WERI-Rb-1 (cell line): ENCODE measurements at regions not wholly inside any gene's neighbourhood (a gene's known extent, or its start where the extent isn't known, plus 50 kb on each side); places are given as distances from the start of the nearest gene placed in this dataset.

Experiments used
- DNase-seq: peaks from one replicate; pipeline ENCODE4 v3.0.0-alpha.2; 2020
- H3K27ac ChIP-seq: fragments of 250-450 bp; sonication (Bioruptor Pico); 2 replicates; pipeline ENCODE4 v1.5.1; 2020; ENCODE audit warnings: mild to moderate bottlenecking, moderate library complexity
- H3K27me3 ChIP-seq: fragments of 250-450 bp; sonication (Bioruptor Pico); 2 replicates; pipeline ENCODE4 v1.5.1; 2021; ENCODE audit warnings: mild to moderate bottlenecking, low read depth, moderate library complexity; ENCODE audit not compliant: insufficient read depth, severe bottlenecking
- H3K36me3 ChIP-seq: fragments of 250-450 bp; sonication (Bioruptor Pico); 2 replicates; pipeline ENCODE4 v1.5.1; 2020; ENCODE audit warnings: mild to moderate bottlenecking, moderate library complexity
- H3K4me3 ChIP-seq: 2 replicates; pipeline ENCODE4 v1.5.1; 2011; ENCODE audit warnings: low read depth, mild to moderate bottlenecking, control low read depth, low read length
- H3K9me3 ChIP-seq: fragments of 250-450 bp; sonication (Bioruptor Pico); 2 replicates; pipeline ENCODE4 v1.5.1; 2021; ENCODE audit warnings: mild to moderate bottlenecking, moderate library complexity; ENCODE audit not compliant: severe bottlenecking
- TF ChIP-seq, protein P1 (sequence below): IDR thresholded peaks from 2 replicates; pipeline ENCODE4 v1.5.1; 2011; ENCODE audit warnings: low read depth, mild to moderate bottlenecking, control low read depth, inconsistent platforms, low read length

DNA sequence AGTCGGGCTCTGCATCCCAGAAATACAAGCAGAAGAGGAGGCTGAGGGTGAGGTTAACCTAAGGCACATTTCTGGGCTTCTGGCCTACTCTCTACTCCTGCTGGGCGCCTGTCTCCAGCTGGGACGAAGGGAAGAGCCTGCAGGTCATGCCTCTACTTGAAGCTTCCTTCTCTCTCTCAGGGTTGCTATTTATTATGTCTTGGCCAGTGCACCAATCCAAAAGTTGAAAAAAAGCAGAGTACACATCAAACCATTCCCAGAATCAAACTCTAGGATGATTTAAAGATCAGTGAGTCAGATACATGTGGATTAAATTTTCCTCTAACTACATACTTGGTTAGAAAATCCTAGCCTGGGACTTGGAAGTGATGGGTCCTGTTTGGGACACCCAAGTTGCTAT lies 60.2 kb upstream of the CDON start:
- DNase-seq: no peak
- no peaks in the 10 kb centered on the region for H3K36me3 ChIP-seq
- no peak overlapping the region for H3K27ac ChIP-seq
- H3K27me3 ChIP-seq: no peaks in the 10 kb centered on the region
- H3K9me3 ChIP-seq: no peaks in the 10 kb centered on the region
- TF ChIP-seq, protein P1, sequence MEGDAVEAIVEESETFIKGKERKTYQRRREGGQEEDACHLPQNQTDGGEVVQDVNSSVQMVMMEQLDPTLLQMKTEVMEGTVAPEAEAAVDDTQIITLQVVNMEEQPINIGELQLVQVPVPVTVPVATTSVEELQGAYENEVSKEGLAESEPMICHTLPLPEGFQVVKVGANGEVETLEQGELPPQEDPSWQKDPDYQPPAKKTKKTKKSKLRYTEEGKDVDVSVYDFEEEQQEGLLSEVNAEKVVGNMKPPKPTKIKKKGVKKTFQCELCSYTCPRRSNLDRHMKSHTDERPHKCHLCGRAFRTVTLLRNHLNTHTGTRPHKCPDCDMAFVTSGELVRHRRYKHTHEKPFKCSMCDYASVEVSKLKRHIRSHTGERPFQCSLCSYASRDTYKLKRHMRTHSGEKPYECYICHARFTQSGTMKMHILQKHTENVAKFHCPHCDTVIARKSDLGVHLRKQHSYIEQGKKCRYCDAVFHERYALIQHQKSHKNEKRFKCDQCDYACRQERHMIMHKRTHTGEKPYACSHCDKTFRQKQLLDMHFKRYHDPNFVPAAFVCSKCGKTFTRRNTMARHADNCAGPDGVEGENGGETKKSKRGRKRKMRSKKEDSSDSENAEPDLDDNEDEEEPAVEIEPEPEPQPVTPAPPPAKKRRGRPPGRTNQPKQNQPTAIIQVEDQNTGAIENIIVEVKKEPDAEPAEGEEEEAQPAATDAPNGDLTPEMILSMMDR: no peak
- H3K4me3 ChIP-seq: no peak overlapping the region

DNA sequence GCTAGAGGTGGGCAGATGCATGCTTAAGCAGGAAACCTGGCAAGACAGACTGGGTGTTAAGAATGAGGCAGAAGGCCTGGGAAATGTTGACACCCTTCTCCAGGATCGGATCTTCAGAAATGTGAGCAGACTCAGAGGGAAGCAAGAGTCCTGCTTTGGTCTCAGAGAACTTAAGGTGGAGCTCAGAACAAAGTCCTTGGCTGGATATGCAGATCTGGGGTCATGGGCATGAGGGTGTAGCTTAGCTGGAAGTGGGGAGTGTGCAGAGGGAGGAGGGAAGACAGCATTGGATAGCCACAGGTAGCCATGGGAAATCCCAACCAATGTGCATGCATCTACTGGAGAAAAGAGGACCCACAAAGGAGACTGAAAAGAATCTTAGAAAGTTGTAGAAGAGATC lies 58.6 kb upstream of the CDON start:
- no peak for DNase-seq
- Histone ChIP-seq H3K9me3 (no peaks in the 10 kb centered on the region), H3K36me3 (no peaks in the 10 kb centered on the region), H3K4me3 (no peak overlapping the region), H3K27ac (no peak overlapping the region), H3K27me3 (no peaks in the 10 kb centered on the region)
- TF ChIP-seq, protein P1: no peak

DNA sequence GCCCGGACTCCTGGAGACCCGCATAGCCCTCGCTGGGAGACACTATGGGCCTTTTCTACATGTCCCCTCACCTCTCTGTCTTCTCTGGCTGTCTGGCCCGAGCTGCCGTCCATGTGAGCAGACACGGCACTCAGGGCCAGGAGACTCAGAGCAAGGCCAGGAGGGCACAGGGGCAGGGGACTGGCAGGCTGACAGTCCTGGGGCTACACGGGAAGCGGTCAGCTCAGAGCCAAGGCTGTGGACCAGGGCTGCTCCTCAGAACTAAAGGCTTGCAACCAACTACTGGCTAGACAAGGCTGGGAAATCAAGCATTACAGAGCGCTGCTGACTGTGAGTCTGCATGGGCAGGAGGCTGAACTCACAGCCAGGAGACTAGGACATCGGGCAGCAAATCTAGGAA lies 56.1 kb upstream of the CDON start:
- H3K27ac ChIP-seq: no peak overlapping the region
- no peaks in the 10 kb centered on the region for H3K9me3 ChIP-seq
- H3K27me3 ChIP-seq: no peaks in the 10 kb centered on the region
- no peak overlapping the region for H3K4me3 ChIP-seq
- H3K36me3 ChIP-seq: no peaks in the 10 kb centered on the region
- TF ChIP-seq, protein P1: no peak
- no peak for DNase-seq

DNA sequence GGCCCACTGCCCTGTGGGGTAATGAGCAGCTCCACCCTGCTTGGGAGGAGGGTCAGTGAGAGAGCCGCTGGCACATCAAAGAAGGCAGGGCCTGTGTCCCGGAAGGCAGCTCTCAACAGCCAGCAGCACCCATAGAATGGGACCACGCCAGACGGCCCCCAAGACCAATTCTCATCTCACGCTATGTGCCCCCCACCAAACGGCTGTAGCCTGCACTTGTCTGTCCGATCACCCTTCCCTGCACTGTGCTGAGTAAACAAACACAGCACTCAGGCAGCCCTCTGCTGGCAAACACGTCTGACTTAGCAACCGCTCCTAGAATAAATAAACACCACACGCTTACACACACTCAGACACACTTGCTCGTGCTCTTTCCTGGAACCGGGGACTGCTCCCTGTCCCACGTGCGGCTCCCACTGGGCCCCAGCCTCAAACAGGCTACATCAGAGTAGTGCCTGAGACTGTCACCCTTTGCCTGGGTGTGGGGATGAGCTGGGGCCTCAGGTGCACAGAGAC lies 53.2 kb upstream of the CDON start:
- TF ChIP-seq, protein P1: peak; percentile 48; the same call in 1 of the 2 replicates
- DNase-seq: peak; percentile 43
- peak overlapping the region; percentile 62 for H3K27ac ChIP-seq

DNA sequence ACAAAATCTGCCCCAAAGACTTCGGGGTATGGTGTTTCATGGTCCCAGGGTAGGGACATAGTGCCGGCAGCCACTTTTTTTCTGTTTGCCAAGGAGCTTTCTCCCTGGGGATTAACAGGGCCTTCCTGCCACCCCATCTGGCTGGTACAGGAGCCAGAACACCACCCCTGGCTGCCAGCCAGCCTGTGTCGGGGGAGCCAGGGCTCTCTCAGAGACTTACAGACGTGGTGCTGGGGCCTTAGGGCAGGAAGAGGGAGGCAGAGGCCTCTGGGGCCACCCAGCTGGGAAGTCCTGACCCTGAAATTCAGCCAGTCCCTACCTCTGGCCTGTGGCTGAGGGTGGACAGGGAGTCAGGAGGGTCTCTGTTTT lies 52.4 kb upstream of the CDON start:
- TF ChIP-seq, protein P1: no peak
- peak overlapping the region; percentile 62 for H3K27ac ChIP-seq
- H3K27me3 ChIP-seq: no peaks in the 10 kb centered on the region
- no peaks in the 10 kb centered on the region for H3K36me3 ChIP-seq
- DNase-seq: no peak
- no peak overlapping the region for H3K4me3 ChIP-seq
- no peaks in the 10 kb centered on the region for H3K9me3 ChIP-seq

More for the DNA sequence above, 53.2 kb upstream of the CDON start:
- H3K27me3 ChIP-seq: no peaks in the 10 kb centered on the region
- no peak overlapping the region for H3K4me3 ChIP-seq
- no peaks in the 10 kb centered on the region for H3K36me3 ChIP-seq
- H3K9me3 ChIP-seq: no peaks in the 10 kb centered on the region

DNA sequence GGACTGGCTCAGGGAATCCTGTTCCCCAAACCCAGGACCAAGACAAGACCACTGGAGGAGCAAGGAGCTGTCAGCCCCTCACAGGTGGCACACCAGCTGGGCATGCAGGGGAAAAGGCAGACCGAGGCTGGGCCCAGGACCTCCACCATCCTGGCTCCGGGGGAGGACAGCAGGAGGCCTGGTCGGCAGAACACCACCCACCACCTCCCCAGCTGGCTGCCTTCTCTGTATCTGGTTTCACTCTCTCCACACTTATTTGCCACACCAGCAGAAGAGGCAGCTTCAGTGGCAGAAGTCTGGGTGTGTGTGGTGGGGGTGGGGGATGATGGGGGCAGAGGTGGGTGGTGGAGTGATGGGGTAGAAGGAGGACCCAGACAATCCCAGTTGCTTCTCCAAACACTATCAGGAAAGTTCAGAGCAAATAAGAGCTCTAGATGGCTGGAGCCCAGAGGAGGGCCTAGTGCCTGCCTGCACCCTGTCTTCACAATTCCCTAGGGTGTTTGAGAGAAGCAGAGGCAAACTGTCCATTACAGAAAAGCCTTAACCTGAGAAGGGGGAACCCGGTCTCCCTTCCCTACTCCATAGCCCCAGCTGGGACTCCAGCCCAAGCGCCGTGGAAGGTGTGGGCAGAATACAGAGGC lies 51.9 kb upstream of the CDON start:
- Histone ChIP-seq H3K27me3 (no peaks in the 10 kb centered on the region), H3K4me3 (no peak overlapping the region), H3K36me3 (no peaks in the 10 kb centered on the region), H3K27ac (peak overlapping the region; percentile 62), H3K9me3 (no peaks in the 10 kb centered on the region)
- DNase-seq: no peak
- TF ChIP-seq, protein P1: no peak
